CD4-positive, alpha-beta memory T cell (primary cell): ENCODE measurements at regions not wholly inside any gene's neighbourhood (a gene's known extent, or its start where the extent isn't known, plus 50 kb on each side); places are given as distances from the start of the nearest gene placed in this dataset.

ENCODE experiments used
- CTCF ChIA-PET: fragments of 350-600 bp; sonication (Branson Sonifier 250); formaldehyde crosslinking; loops from one replicate; lab custom pipeline; 2021; ENCODE audit warnings: inconsistent platforms; ENCODE audit not compliant: partially characterized antibody; lab: Charles Lee
- POLR2A ChIA-PET: fragments of 350-600 bp; sonication (Branson Sonifier 250); formaldehyde crosslinking; loops from one replicate; lab custom pipeline; 2021; ENCODE audit not compliant: partially characterized antibody; lab: Charles Lee
- DNase-seq, 5 donors: peaks; one replicate each; pipeline versions ENCODE4 v3.0.0 to v3.0.0-alpha.2; 2020 to 2022; ENCODE audit warnings: mixed read lengths in 1 of 5
- H3K27ac ChIP-seq: one replicate; pipeline ENCODE4 v1.7.0; 2013; ENCODE audit warnings: low read depth, low read length
- H3K27me3 ChIP-seq: 2 replicates; pipeline ENCODE4 v1.7.0; 2013; ENCODE audit warnings: mild to moderate bottlenecking, low read length, moderate library complexity; ENCODE audit not compliant: insufficient read depth
- H3K36me3 ChIP-seq: 2 replicates; pipeline ENCODE4 v1.7.0; 2013; ENCODE audit warnings: mild to moderate bottlenecking, low read length, moderate library complexity; ENCODE audit not compliant: insufficient read depth
- H3K4me1 ChIP-seq: 2 replicates; pipeline ENCODE4 v1.7.0; 2013; ENCODE audit warnings: mild to moderate bottlenecking, low read length, moderate library complexity; ENCODE audit not compliant: insufficient read depth
- H3K4me3 ChIP-seq, 2 donors: one replicate each; pipeline ENCODE4 v1.7.0; 2013; ENCODE audit warnings: low read length in 2 of 2, mild to moderate bottlenecking in 1 of 2
- H3K9me3 ChIP-seq, 2 donors: one replicate each; pipeline ENCODE4 v1.7.0; 2013; ENCODE audit warnings: low read length in 2 of 2, control low read depth in 1 of 2; ENCODE audit not compliant: control insufficient read depth in 1 of 2
- H3K27ac Mint-ChIP-seq, 7 donors: one replicate each; pipeline ENCODE4 v1.8.0; 2020 to 2021; ENCODE audit warnings: mixed read lengths in 7 of 7, mild to moderate bottlenecking in 6 of 7, inconsistent platforms in 3 of 7, moderate library complexity in 3 of 7
- H3K27me3 Mint-ChIP-seq, 2 donors: one replicate each; pipeline ENCODE4 v1.8.0; 2020 to 2021; ENCODE audit warnings: mixed read lengths in 2 of 2
- H3K36me3 Mint-ChIP-seq, 2 donors: one replicate each; pipeline ENCODE4 v1.8.0; 2020 to 2021; ENCODE audit warnings: mixed read lengths in 2 of 2, inconsistent platforms in 1 of 2, mild to moderate bottlenecking in 1 of 2
- H3K4me1 Mint-ChIP-seq, 4 donors: one replicate each; pipeline ENCODE4 v1.8.0; 2020 to 2021; ENCODE audit warnings: mixed read lengths in 4 of 4, mild to moderate bottlenecking in 1 of 4
- H3K4me3 Mint-ChIP-seq, 8 donors: one replicate each; pipeline ENCODE4 v1.8.0; 2020 to 2021; ENCODE audit warnings: mixed read lengths in 8 of 8, mild to moderate bottlenecking in 7 of 8, moderate library complexity in 6 of 8, inconsistent platforms in 3 of 8
- H3K9me3 Mint-ChIP-seq, 8 donors: one replicate each; pipeline ENCODE4 v1.8.0; 2020 to 2021; ENCODE audit warnings: mixed read lengths in 8 of 8, mild to moderate bottlenecking in 5 of 8, inconsistent platforms in 3 of 8, moderate library complexity in 1 of 8
- intact Hi-C: fragments of 100-400 bp; cut with micrococcal nuclease; formaldehyde crosslinking; loops from one replicate; pipeline ENCODE4 v1.15.1; 2023

GRCh38 chr4:60648774-60649173 lies 551.4 kb upstream of the ADGRL3 start:
- no peak overlapping the region for H3K27ac Mint-ChIP-seq
- no peaks in the 10 kb centered on the region for H3K27me3 Mint-ChIP-seq
- Histone ChIP-seq H3K36me3 (no peaks in the 10 kb centered on the region), H3K4me3 (no peak overlapping the region), H3K9me3 (no peaks in the 10 kb centered on the region), H3K4me1 (no peaks in the 10 kb centered on the region), H3K27me3 (no peaks in the 10 kb centered on the region), H3K27ac (no peak overlapping the region)
- no peaks in the 10 kb centered on the region for H3K36me3 Mint-ChIP-seq
- H3K9me3 Mint-ChIP-seq = peaks cover 0 to 17% (median 6%) of the 10 kb centered on the region in 8 donors
- no peak overlapping the region for H3K4me3 Mint-ChIP-seq
- ChIA-PET POLR2A (no interaction called here), CTCF (interaction anchor here (0.6 kb wide), 1 partner anchor 254 kb away, joined by 3 read pairs; no protein-coding TSS in a partner anchor)
- DNase-seq = no peak
- no peaks in the 10 kb centered on the region for H3K4me1 Mint-ChIP-seq
- intact Hi-C loops = no loop called here

DNA sequence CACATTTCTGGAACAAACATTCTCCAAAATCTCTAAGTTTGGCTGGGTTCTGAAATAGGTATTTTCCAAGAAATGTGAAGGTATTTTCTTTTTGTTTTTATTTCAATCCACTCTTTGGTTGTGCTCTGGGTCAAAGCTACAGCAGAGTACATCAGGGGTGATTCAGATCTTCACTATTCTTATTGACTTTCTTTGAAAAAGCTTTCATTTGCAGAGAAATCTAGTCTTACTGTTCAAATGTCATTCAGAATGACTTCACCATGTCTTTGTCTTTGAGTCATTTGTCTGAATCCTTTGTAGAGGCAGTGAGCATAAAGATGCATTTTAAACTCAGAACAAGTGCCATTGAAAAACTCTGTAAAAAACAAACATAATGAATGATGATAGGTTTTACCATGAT lies 547.2 kb upstream of the ADGRL3 start:
- intact Hi-C loops = no loop called here
- no peak for DNase-seq
- H3K36me3 Mint-ChIP-seq = no peaks in the 10 kb centered on the region
- no peaks in the 10 kb centered on the region for H3K36me3 ChIP-seq
- POLR2A ChIA-PET = no interaction called here
- H3K4me3 Mint-ChIP-seq = no peak overlapping the region
- H3K9me3 Mint-ChIP-seq = peaks cover 0 to 22% (median 8%) of the 10 kb centered on the region in 8 donors
- CTCF ChIA-PET = no interaction called here
- no peak overlapping the region for H3K4me3 ChIP-seq
- no peak overlapping the region for H3K27ac Mint-ChIP-seq
- H3K9me3 ChIP-seq = no peaks in the 10 kb centered on the region
- H3K4me1 Mint-ChIP-seq = no peaks in the 10 kb centered on the region
- no peaks in the 10 kb centered on the region for H3K27me3 Mint-ChIP-seq
- no peak overlapping the region for H3K27ac ChIP-seq
- no peaks in the 10 kb centered on the region for H3K27me3 ChIP-seq
- H3K4me1 ChIP-seq = no peaks in the 10 kb centered on the region

DNA sequence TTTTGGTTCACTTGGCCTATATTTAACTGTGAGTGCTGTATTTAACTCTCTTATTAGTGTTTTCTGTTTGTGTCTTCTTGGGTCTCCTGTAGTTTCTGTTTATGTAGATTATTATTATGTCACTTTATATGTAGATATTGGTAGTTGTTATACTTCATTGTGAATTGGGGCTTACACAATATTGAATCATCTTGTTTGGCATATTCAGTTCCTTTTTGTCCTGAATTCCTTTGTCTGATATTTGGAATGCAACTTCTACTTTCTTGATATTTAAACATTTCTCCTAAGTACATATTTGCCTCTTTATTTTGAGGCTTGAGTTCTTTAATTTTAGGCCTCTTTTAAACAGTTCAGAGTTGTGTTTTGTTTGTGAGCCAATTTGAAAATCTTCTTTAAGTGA lies 544.8 kb upstream of the ADGRL3 start:
- Histone ChIP-seq H3K9me3 (no peaks in the 10 kb centered on the region), H3K4me3 (no peak overlapping the region), H3K27me3 (no peaks in the 10 kb centered on the region), H3K36me3 (no peaks in the 10 kb centered on the region), H3K4me1 (no peaks in the 10 kb centered on the region), H3K27ac (no peak overlapping the region)
- no peak overlapping the region for H3K4me3 Mint-ChIP-seq
- intact Hi-C loops = no loop called here
- POLR2A ChIA-PET = no interaction called here
- DNase-seq = no peak
- H3K4me1 Mint-ChIP-seq = peaks cover 0 to 3% (median 0%) of the 10 kb centered on the region in 4 donors
- H3K27me3 Mint-ChIP-seq = no peaks in the 10 kb centered on the region
- CTCF ChIA-PET = no interaction called here
- peaks cover 0 to 17% (median 9%) of the 10 kb centered on the region in 8 donors for H3K9me3 Mint-ChIP-seq
- no peaks in the 10 kb centered on the region for H3K36me3 Mint-ChIP-seq
- H3K27ac Mint-ChIP-seq = no peak overlapping the region

DNA sequence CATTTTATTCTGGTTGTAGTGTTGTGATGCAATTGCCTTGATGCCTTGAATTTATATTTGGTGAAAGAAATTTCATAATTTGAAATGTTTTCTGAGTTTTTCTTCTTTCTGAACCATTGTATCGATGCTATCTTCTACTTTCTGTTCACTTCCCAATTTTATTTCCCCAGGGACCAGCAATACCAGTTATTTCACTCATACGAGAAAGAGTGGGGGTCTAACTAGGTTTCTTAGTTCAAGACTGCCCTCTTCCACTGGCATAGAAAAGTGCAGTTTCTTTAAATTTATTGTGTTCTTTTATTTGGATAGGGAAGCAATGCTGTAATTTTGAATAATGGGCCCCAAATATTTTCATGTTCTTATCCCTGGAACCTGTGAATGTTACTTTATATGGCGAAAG lies 544.0 kb upstream of the ADGRL3 start:
- POLR2A ChIA-PET = no interaction called here

GRCh38 chr4:60657041-60657440 lies 543.1 kb upstream of the ADGRL3 start:
- Histone ChIP-seq H3K27ac (no peak overlapping the region), H3K4me1 (no peaks in the 10 kb centered on the region), H3K4me3 (no peak overlapping the region), H3K27me3 (no peaks in the 10 kb centered on the region), H3K9me3 (no peaks in the 10 kb centered on the region), H3K36me3 (no peaks in the 10 kb centered on the region)
- ChIA-PET POLR2A (no interaction called here), CTCF (no interaction called here)
- no peaks in the 10 kb centered on the region for H3K36me3 Mint-ChIP-seq
- H3K9me3 Mint-ChIP-seq = peaks cover 0 to 20% (median 10%) of the 10 kb centered on the region in 8 donors
- intact Hi-C loops = no loop called here
- peaks cover 0 to 3% (median 0%) of the 10 kb centered on the region in 4 donors for H3K4me1 Mint-ChIP-seq
- H3K4me3 Mint-ChIP-seq = no peak overlapping the region
- no peak for DNase-seq
- H3K27ac Mint-ChIP-seq = no peak overlapping the region
- no peaks in the 10 kb centered on the region for H3K27me3 Mint-ChIP-seq

More for the DNA sequence above, 544.0 kb upstream of the ADGRL3 start:
- no peaks in the 10 kb centered on the region for H3K36me3 ChIP-seq
- Mint-ChIP-seq H3K4me1 (peaks cover 0 to 3% (median 0%) of the 10 kb centered on the region in 4 donors), H3K27ac (no peak overlapping the region), H3K9me3 (peaks cover 0 to 17% (median 9%) of the 10 kb centered on the region in 8 donors), H3K27me3 (no peaks in the 10 kb centered on the region), H3K36me3 (no peaks in the 10 kb centered on the region), H3K4me3 (no peak overlapping the region)
- no peaks in the 10 kb centered on the region for H3K9me3 ChIP-seq
- intact Hi-C loops = no loop called here
- H3K4me1 ChIP-seq = no peaks in the 10 kb centered on the region
- CTCF ChIA-PET = no interaction called here
- no peaks in the 10 kb centered on the region for H3K27me3 ChIP-seq
- H3K27ac ChIP-seq = no peak overlapping the region
- H3K4me3 ChIP-seq = no peak overlapping the region
- no peak for DNase-seq

GRCh38 chr4:60657807-60658206 lies 542.3 kb upstream of the ADGRL3 start:
- H3K9me3 ChIP-seq = no peaks in the 10 kb centered on the region
- CTCF ChIA-PET = no interaction called here
- H3K36me3 Mint-ChIP-seq = no peaks in the 10 kb centered on the region
- no peaks in the 10 kb centered on the region for H3K27me3 ChIP-seq
- H3K27ac ChIP-seq = no peak overlapping the region
- no peak overlapping the region for H3K27ac Mint-ChIP-seq
- H3K27me3 Mint-ChIP-seq = no peaks in the 10 kb centered on the region
- no peaks in the 10 kb centered on the region for H3K36me3 ChIP-seq
- intact Hi-C loops = no loop called here
- POLR2A ChIA-PET = no interaction called here
- no peak overlapping the region for H3K4me3 Mint-ChIP-seq
- H3K9me3 Mint-ChIP-seq = peaks cover 0 to 20% (median 10%) of the 10 kb centered on the region in 8 donors
- no peak for DNase-seq
- peaks cover 0 to 3% (median 0%) of the 10 kb centered on the region in 4 donors for H3K4me1 Mint-ChIP-seq
- no peak overlapping the region for H3K4me3 ChIP-seq
- H3K4me1 ChIP-seq = no peaks in the 10 kb centered on the region

DNA sequence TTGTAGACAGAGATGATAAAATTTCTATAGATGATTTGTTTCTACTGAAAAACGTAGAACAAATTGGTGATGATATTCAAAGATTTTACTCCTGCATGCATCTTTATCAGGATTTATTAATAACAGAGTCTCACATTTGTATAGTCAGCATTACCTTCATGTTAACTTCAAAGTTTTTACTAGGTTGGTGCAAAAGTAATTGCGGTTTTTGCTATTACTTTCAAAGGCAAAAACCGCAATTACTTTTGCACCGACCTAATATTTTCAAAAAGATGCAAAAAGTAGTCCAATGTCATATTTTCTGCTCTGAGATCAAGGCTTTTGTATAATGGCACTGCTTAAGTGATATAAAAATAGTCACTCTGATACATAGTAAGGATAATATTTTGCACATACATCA lies 536.4 kb upstream of the ADGRL3 start:
- Mint-ChIP-seq H3K27ac (no peak overlapping the region), H3K4me1 (peaks cover 0 to 3% (median 0%) of the 10 kb centered on the region in 4 donors), H3K4me3 (no peak overlapping the region), H3K9me3 (peaks cover 0 to 13% (median 6%) of the 10 kb centered on the region in 8 donors), H3K36me3 (no peaks in the 10 kb centered on the region), H3K27me3 (no peaks in the 10 kb centered on the region)
- Histone ChIP-seq H3K27ac (no peak overlapping the region), H3K27me3 (no peaks in the 10 kb centered on the region), H3K4me3 (no peak overlapping the region), H3K4me1 (no peaks in the 10 kb centered on the region), H3K36me3 (no peaks in the 10 kb centered on the region), H3K9me3 (no peaks in the 10 kb centered on the region)
- intact Hi-C loops = no loop called here
- POLR2A ChIA-PET = no interaction called here
- DNase-seq = no peak
- CTCF ChIA-PET = no interaction called here

- Mint-ChIP-seq H3K27me3 (no peaks in the 10 kb centered on the region), H3K27ac (no peak overlapping the region), H3K9me3 (peaks cover 2 to 18% (median 8%) of the 10 kb centered on the region in 8 donors), H3K4me3 (no peak overlapping the region), H3K4me1 (no peaks in the 10 kb centered on the region), H3K36me3 (no peaks in the 10 kb centered on the region)
- intact Hi-C loops = no loop called here
- CTCF ChIA-PET = no interaction called here
- H3K9me3 ChIP-seq = no peaks in the 10 kb centered on the region
- H3K27me3 ChIP-seq = no peaks in the 10 kb centered on the region
- POLR2A ChIA-PET = no interaction called here
- no peak for DNase-seq
- H3K4me3 ChIP-seq = no peak overlapping the region
- H3K4me1 ChIP-seq = no peaks in the 10 kb centered on the region
- H3K27ac ChIP-seq = no peak overlapping the region
- no peaks in the 10 kb centered on the region for H3K36me3 ChIP-seq
Measured at GRCh38 chr4:60682901-60683300, 517.2 kb upstream of the ADGRL3 start.
